Neutrophil (primary cell): ENCODE measurements at regions not wholly inside any gene's neighbourhood (a gene's known extent, or its start where the extent isn't known, plus 50 kb on each side); places are given as distances from the start of the nearest gene placed in this dataset.
"Not testable (repeated sequence)": the region's sequence is repeated elsewhere in the genome, so short reads cannot be mapped to it uniquely, and the experiment has no call there.

Experiments
- H3K27ac ChIP-seq: fragments of 200-600 bp; sonication (generic); 2 replicates; pipeline ENCODE4 v1.5.1; 2016; ENCODE audit warnings: mild to moderate bottlenecking, moderate library complexity
- H3K27me3 ChIP-seq: fragments of 200-600 bp; sonication (generic); 2 replicates; pipeline ENCODE4 v1.6.0; 2016; ENCODE audit warnings: mild to moderate bottlenecking
- H3K36me3 ChIP-seq: fragments of 200-600 bp; sonication (generic); 2 replicates; pipeline ENCODE4 v1.5.1; 2017
- H3K4me1 ChIP-seq, 2 experiments: fragments of 200-600 bp in 1 of 2; sonication (generic) in 1 of 2; 1 replicate in 1 of 2; 2 replicates in 1 of 2; pipeline versions ENCODE4 v1.5.1 to v1.6.1; 2013 to 2016; ENCODE audit warnings: low read depth in 1 of 2, low read length in 1 of 2, mild to moderate bottlenecking in 1 of 2, moderate library complexity in 1 of 2; ENCODE audit not compliant: control insufficient read depth in 1 of 2, insufficient read depth in 1 of 2
- H3K4me3 ChIP-seq, 2 experiments: fragments of 200-600 bp in 1 of 2; sonication (generic) in 1 of 2; 1 replicate in 1 of 2; 2 replicates in 1 of 2; pipeline ENCODE4 v1.5.1; 2013 to 2016; ENCODE audit warnings: low read depth in 1 of 2, low read length in 1 of 2, mild to moderate bottlenecking in 1 of 2, moderate library complexity in 1 of 2
- H3K9me3 ChIP-seq: fragments of 200-600 bp; sonication (generic); 2 replicates; pipeline ENCODE4 v1.5.1; 2016
- CTCF ChIP-seq: fragments of 200-600 bp; sonication (generic); IDR thresholded peaks from 2 replicates; pipeline ENCODE4 v1.5.1; 2016; ENCODE audit warnings: antibody characterized with exemption

GRCh38 chr2:89831641-89832498, 1140.4 kb downstream of the RPIA start:
- no peaks in the 10 kb centered on the region for H3K27me3 ChIP-seq
- H3K36me3 ChIP-seq = no peaks in the 10 kb centered on the region
- H3K4me1 ChIP-seq = no peaks in the 10 kb centered on the region
- no peak overlapping the region for H3K27ac ChIP-seq
- H3K4me3 ChIP-seq = no peak overlapping the region
- H3K9me3 ChIP-seq = peaks cover 24% of the 10 kb centered on the region
- TF ChIP-seq CTCF = no peak

GRCh38 chr2:89833116-89833779, 1141.8 kb downstream of the RPIA start:
- H3K4me1 ChIP-seq = no peaks in the 10 kb centered on the region
- H3K27ac ChIP-seq = no peak overlapping the region
- no peaks in the 10 kb centered on the region for H3K36me3 ChIP-seq
- TF ChIP-seq CTCF = no peak
- H3K4me3 ChIP-seq = no peak overlapping the region
- peaks cover 25% of the 10 kb centered on the region for H3K9me3 ChIP-seq
- H3K27me3 ChIP-seq = no peaks in the 10 kb centered on the region

GRCh38 chr2:89833780-89834117, 1142.3 kb downstream of the RPIA start:
- H3K27ac ChIP-seq = no peak overlapping the region
- H3K4me1 ChIP-seq = no peaks in the 10 kb centered on the region
- H3K36me3 ChIP-seq = no peaks in the 10 kb centered on the region
- no peaks in the 10 kb centered on the region for H3K27me3 ChIP-seq
- H3K4me3 ChIP-seq = no peak overlapping the region
- peaks cover 25% of the 10 kb centered on the region for H3K9me3 ChIP-seq
- no peak for TF ChIP-seq CTCF

DNA sequence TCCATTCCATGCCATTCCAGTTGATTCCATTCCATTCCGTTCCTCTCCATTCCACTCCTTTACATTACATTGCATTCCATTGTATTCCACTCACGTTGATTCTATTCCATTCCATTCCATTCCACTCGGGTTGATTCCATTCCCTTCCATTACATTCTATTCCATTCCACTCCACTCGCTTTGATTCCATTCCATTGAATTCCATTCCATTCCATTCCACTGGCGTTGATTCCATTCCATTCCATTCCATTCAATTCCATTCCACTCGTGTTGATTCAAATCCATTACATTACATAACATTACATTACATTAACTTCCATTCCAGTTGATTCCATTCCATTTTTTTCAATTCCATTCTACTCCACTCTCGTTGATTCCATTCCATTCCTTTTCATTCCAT, 1142.8 kb downstream of the RPIA start:
- Histone ChIP-seq H3K4me3 (no peak overlapping the region), H3K27ac (no peak overlapping the region), H3K9me3 (peaks cover 25% of the 10 kb centered on the region), H3K27me3 (no peaks in the 10 kb centered on the region), H3K36me3 (no peaks in the 10 kb centered on the region), H3K4me1 (no peaks in the 10 kb centered on the region)
- TF ChIP-seq CTCF = no peak

- not testable (repeated sequence) for H3K27me3 ChIP-seq, H3K27ac ChIP-seq, H3K36me3 ChIP-seq, H3K4me3 ChIP-seq, H3K4me1 ChIP-seq
- peaks cover 25% of the 10 kb centered on the region for H3K9me3 ChIP-seq
Measured at GRCh38 chr2:89836326-89836725, 1144.9 kb downstream of the RPIA start.

DNA sequence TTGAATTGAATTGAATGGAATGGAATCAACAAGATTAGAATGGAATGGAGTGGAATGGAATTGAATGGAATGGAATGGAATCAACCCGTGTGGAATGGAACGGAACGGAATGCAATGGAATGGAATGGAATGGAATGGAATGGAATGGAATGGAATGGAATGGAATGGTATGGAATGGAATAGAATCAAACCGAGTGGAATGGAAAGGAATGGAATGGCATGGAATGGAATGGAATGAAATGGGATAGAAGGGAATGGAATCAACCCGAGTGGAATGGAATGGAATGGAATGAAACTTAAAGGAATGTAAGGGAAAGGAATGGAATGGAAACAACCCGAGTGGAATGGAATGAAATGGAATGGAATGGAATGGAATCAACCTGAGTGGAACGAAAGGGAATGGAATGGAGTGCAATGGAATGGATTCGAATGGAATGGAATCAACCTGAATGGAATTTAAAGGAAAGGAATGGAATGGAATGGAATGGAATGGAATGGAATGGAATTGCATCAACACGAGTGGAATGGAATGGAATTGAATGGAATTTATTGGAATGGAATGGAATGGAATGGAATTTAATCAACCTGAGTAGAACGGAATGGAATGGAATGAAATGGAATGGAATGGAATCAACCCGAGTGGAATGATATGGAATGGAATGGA, 1146.6 kb downstream of the RPIA start:
- Histone ChIP-seq H3K27me3 (no peaks in the 10 kb centered on the region), H3K4me3 (no peak overlapping the region), H3K9me3 (peaks cover 25% of the 10 kb centered on the region), H3K27ac (no peak overlapping the region), H3K4me1 (no peaks in the 10 kb centered on the region), H3K36me3 (no peaks in the 10 kb centered on the region)
- TF ChIP-seq CTCF = no peak

- H3K4me1 ChIP-seq, H3K36me3 ChIP-seq, H3K27ac ChIP-seq, H3K4me3 ChIP-seq, H3K27me3 ChIP-seq: not testable (repeated sequence)
- H3K9me3 ChIP-seq = peaks cover 18% of the 10 kb centered on the region
Measured at GRCh38 chr2:89840175-89840574, 1148.7 kb downstream of the RPIA start.

DNA sequence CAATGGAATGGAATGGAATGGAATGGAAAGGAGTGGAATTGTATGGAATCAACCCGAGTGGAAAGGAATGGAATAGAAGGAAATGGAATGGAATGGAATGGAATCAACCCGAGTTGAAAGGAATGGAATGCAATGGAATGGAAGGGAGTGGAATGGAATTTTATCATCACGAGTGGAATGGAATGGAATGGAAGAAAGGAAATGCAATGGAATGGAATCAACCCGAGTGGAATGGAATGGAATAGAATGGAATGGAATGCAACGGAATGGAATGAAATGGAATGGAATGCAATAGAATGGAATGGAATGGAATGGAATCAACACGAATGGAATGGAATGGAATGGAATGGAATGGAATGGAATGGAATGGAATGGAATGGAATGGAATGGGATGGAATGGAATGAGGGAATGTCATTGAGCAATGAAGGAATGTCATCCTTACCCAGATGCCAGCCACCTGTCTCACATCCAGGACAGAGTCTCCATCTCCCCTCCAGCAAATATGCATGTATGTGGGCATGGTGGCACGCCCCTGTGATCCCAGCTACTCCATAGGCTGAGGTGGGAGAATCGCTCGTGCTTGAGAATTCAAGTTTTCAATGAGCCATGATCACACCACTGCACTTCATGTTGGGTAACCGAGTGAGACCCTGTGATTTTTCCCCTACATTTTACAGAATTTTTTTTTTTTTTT, 1149.5 kb downstream of the RPIA start:
- not testable (repeated sequence) for H3K36me3 ChIP-seq, H3K4me3 ChIP-seq, H3K27ac ChIP-seq, H3K27me3 ChIP-seq, H3K4me1 ChIP-seq
- H3K9me3 ChIP-seq = peaks cover 11% of the 10 kb centered on the region
